ENCODE measurements at regions not wholly inside any gene's neighbourhood (a gene's known extent, or its start where the extent isn't known, plus 50 kb on each side); places are given as distances from the start of the nearest gene placed in this dataset.

GRCh38 chr10:111545861-111546605, 469.2 kb downstream of the ADRA2A start:
- no peaks in the 10 kb centered on the region for H3K4me1 ChIP-seq
- TF ChIP-seq CTCF (IDR thresholded peaks at IDR 0.05), result no peak
- no peaks in the 10 kb centered on the region for H3K27me3 ChIP-seq (ENCODE audit: insufficient read depth in 3 of 3, low read length in 2 of 3)
- H3K36me3 ChIP-seq (ENCODE audit: insufficient read depth in 1 of 2, low read depth in 1 of 2), result no peaks in the 10 kb centered on the region
- H3K9me3 ChIP-seq, result no peaks in the 10 kb centered on the region
- H3K27ac ChIP-seq, result no peak overlapping the region
- no peak for ATAC-seq
- intact Hi-C loops (cut with DNase I), result no loop called here
- WGBS, 3 donors, result 68 to 75% (median 70%) methylated on average over 4 of the region's 4 CpGs
- H3K4me3 ChIP-seq, result no peak overlapping the region
- no peak for DNase-seq

GRCh38 chr10:111548084-111548726, 471.4 kb downstream of the ADRA2A start:
- Histone ChIP-seq H3K4me3 (no peak overlapping the region), H3K27ac (no peak overlapping the region), H3K9me3 (no peaks in the 10 kb centered on the region), H3K36me3 (ENCODE audit: insufficient read depth in 1 of 2, low read depth in 1 of 2) (no peaks in the 10 kb centered on the region), H3K27me3 (ENCODE audit: insufficient read depth in 3 of 3, low read length in 2 of 3) (no peaks in the 10 kb centered on the region), H3K4me1 (no peaks in the 10 kb centered on the region)
- DNase-seq (no peak), ATAC-seq (no peak)
- intact Hi-C loops (cut with DNase I), result no loop called here
- no peak for TF ChIP-seq CTCF (IDR thresholded peaks at IDR 0.05)
- WGBS, 3 donors, result 89 to 93% (median 92%) methylated on average over 1 of the region's 1 CpG

GRCh38 chr10:111551001-111551400, 474.2 kb downstream of the ADRA2A start:
- no peak for TF ChIP-seq CTCF (IDR thresholded peaks at IDR 0.05)
- WGBS, 3 donors, result 82 to 86% (median 83%) methylated on average over 5 of the region's 5 CpGs
- ATAC-seq (no peak), DNase-seq (no peak)
- H3K27me3 ChIP-seq (ENCODE audit: insufficient read depth in 3 of 3, low read length in 2 of 3), result no peaks in the 10 kb centered on the region
- H3K27ac ChIP-seq, result no peak overlapping the region
- H3K4me1 ChIP-seq, result no peaks in the 10 kb centered on the region
- intact Hi-C loops (cut with DNase I), result no loop called here
- no peaks in the 10 kb centered on the region for H3K36me3 ChIP-seq (ENCODE audit: insufficient read depth in 1 of 2, low read depth in 1 of 2)
- no peak overlapping the region for H3K4me3 ChIP-seq
- no peaks in the 10 kb centered on the region for H3K9me3 ChIP-seq

GRCh38 chr10:111556666-111557065, 479.8 kb downstream of the ADRA2A start:
- intact Hi-C loops (cut with DNase I), result no loop called here
- ATAC-seq (no peak), DNase-seq (no peak)
- no peaks in the 10 kb centered on the region for H3K36me3 ChIP-seq (ENCODE audit: insufficient read depth in 1 of 2, low read depth in 1 of 2)
- no peak for TF ChIP-seq CTCF (IDR thresholded peaks at IDR 0.05)
- no peaks in the 10 kb centered on the region for H3K27me3 ChIP-seq (ENCODE audit: insufficient read depth in 3 of 3, low read length in 2 of 3)
- H3K4me3 ChIP-seq, result no peak overlapping the region
- no peaks in the 10 kb centered on the region for H3K4me1 ChIP-seq
- H3K9me3 ChIP-seq, result no peaks in the 10 kb centered on the region
- WGBS, 3 donors, result 53 to 67% (median 66%) methylated on average over 3 of the region's 3 CpGs
- no peak overlapping the region for H3K27ac ChIP-seq
